ENCODE measurements at regions not wholly inside any gene's neighbourhood (a gene's known extent, or its start where the extent isn't known, plus 50 kb on each side); places are given as distances from the start of the nearest gene placed in this dataset.

DNA sequence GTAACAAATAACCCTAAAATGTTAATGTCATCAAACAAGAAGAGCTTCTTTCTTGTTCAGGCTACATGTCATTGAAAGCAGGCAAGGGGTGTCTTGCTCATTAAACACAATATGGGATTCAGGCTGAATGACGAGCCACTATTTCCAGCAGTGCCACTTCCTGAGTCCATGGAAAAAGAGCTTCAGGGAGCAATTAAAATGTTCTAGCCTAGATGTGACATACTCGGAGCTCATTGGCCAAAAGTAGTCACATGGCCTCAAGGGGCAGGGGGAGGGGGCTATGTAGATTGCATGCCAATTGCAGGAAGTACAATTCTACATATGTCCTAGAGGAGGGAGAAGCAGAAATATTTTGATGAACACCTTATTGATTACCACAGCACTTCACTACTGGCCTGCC is 685.3 kb upstream of the ADGRL2 start:
- TF ChIP-seq, protein P1, sequence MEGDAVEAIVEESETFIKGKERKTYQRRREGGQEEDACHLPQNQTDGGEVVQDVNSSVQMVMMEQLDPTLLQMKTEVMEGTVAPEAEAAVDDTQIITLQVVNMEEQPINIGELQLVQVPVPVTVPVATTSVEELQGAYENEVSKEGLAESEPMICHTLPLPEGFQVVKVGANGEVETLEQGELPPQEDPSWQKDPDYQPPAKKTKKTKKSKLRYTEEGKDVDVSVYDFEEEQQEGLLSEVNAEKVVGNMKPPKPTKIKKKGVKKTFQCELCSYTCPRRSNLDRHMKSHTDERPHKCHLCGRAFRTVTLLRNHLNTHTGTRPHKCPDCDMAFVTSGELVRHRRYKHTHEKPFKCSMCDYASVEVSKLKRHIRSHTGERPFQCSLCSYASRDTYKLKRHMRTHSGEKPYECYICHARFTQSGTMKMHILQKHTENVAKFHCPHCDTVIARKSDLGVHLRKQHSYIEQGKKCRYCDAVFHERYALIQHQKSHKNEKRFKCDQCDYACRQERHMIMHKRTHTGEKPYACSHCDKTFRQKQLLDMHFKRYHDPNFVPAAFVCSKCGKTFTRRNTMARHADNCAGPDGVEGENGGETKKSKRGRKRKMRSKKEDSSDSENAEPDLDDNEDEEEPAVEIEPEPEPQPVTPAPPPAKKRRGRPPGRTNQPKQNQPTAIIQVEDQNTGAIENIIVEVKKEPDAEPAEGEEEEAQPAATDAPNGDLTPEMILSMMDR (IDR thresholded peaks at IDR 0.05; ENCODE audit: borderline replicate concordance, insufficient read depth, low read depth, low read length): no peak
- no peak overlapping the region for H3K4me3 ChIP-seq (ENCODE audit: low read depth, low read length)

DNA sequence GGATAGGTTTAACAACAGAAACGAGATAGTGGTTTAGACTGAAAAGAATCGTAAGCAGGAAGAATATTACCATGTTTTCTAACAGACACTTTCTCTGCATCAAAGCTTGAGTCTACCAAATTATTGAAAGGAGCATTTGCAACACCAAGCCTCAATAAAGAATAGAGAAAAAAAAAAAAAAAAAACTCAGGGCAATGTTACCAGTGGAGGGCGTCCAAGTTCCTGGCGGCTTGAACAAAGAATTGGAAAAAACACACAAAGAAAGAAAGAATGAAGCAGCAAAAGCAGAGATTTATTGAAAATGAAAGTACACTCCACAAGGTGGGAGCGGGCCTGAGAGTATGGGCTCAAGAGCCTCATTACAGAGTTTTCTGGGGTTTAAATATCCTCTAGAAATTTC is 686.5 kb upstream of the ADGRL2 start:
- TF ChIP-seq, protein P1 (IDR thresholded peaks at IDR 0.05; ENCODE audit: borderline replicate concordance, insufficient read depth, low read depth, low read length): no peak
- H3K4me3 ChIP-seq (ENCODE audit: low read depth, low read length): no peak overlapping the region

DNA sequence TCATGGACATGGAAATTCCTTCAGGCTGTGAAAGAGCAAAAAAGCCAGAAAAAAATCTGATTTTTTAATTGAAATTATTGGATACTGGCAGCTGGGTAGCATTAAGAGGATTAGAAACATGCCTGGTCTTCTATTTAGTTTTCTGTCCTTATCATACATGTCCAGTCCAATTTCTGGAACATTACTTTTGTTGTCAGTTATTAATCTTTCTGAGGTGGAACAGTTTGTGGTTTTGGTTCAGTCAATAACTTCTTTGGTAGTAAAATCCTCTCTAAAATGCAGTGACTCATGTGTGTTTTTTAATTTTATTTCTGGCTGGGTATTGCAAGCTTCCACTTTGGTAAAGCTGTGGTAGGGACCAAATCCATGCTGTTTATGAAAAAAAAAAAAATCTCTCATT is 687.0 kb upstream of the ADGRL2 start:
- TF ChIP-seq, protein P1 (IDR thresholded peaks at IDR 0.05; ENCODE audit: borderline replicate concordance, insufficient read depth, low read depth, low read length): no peak
- no peak overlapping the region for H3K4me3 ChIP-seq (ENCODE audit: low read depth, low read length)

DNA sequence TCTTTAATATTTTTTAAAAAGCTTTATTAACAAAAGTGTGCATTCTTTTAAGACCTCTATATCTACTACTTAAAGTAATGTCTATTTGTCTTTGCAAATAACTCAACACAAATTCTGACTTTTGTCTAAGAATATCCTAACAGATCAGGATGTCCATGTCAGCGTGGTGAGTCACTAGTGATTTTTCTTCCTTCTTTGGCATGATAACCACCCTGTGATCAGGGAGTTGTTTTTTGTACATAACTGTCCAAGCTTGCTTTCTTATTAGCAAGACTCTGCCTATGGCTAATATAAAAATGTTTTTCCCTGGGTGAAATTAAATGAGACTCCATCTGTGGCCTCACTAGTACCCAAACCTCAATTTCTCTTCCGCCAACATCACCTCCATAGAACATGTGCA is 688.9 kb upstream of the ADGRL2 start:
- H3K4me3 ChIP-seq (ENCODE audit: low read depth, low read length): no peak overlapping the region
- TF ChIP-seq, protein P1 (IDR thresholded peaks at IDR 0.05; ENCODE audit: borderline replicate concordance, insufficient read depth, low read depth, low read length): no peak

DNA sequence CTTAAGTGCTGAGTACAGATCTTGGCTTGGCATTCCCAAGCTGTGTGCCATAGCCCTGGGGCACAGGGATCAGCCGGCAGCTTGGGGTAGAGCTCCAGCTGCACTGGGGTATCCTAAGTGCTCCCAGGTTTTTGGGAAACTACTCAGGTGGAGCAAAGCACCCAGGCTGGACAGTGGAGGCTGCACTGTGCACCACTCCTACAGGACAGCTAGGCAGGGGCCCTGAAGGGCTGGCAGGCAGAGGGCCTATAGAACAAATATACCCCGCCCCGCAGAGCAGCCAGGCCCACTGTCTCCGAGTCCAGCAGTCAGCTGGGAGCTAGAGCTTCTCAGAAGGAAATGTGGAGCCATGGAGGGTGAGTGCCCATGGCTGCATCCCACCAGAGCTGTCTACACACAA is 691.7 kb upstream of the ADGRL2 start:
- no peak overlapping the region for H3K4me3 ChIP-seq (ENCODE audit: low read depth, low read length)
- TF ChIP-seq, protein P1 (IDR thresholded peaks at IDR 0.05; ENCODE audit: borderline replicate concordance, insufficient read depth, low read depth, low read length): no peak

DNA sequence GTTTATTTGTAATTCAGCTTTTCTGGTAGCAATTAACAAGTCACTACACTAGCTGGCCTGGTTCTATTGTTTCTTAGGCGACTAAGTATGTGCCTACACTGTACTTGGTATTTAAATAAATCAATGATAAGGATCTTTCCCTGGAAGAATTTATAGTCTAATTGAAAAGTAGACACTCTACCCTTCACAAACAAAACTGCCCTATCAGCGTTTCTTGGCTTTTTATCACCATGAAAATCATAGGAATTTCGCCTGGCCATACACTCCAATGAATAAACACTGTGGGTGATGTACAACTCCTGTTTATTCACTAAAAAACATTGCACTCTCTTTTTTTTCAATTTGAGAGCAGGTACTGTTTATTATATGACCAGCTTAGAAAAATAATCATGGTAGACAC is 702.9 kb upstream of the ADGRL2 start:
- TF ChIP-seq, protein P1 (IDR thresholded peaks at IDR 0.05; ENCODE audit: borderline replicate concordance, insufficient read depth, low read depth, low read length): no peak
- no peak overlapping the region for H3K4me3 ChIP-seq (ENCODE audit: low read depth, low read length)

DNA sequence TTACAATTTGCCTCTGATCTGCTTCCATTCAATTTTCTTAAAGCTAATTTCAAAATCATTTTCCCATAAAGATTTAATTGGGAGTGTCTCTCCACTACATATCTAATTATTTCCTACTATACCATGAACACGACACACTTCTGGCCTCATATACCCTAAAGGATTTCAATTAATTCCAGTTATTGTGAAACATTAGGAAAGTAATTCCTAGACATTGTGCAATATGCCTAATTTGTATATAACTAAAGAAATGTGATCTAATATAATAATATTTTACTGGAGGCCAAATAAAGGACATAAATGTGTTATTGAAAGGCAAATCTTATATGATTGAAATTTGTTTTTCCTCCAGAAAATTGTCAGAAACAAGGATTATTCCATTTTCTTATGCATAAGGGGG is 727.2 kb upstream of the ADGRL2 start:
- TF ChIP-seq, protein P1 (IDR thresholded peaks at IDR 0.05; ENCODE audit: borderline replicate concordance, insufficient read depth, low read depth, low read length): no peak
- no peak overlapping the region for H3K4me3 ChIP-seq (ENCODE audit: low read depth, low read length)

All from GM12875 (cell line).